NCI-H510A treated with DMSO at 0.1 percent for 48 hours (cell line): ENCODE measurements at regions not wholly inside any gene's neighbourhood (a gene's known extent, or its start where the extent isn't known, plus 50 kb on each side); places are given as distances from the start of the nearest gene placed in this dataset.

Source experiments
- DNase-seq: peaks from one replicate; lab custom pipeline; 2025; lab: John Stamatoyannopoulos, UW

GRCh38 chr18:59963229-59963628, 63.4 kb downstream of the PMAIP1 start:
- no peak for DNase-seq

- DNase-seq, result peak; percentile 74
These were observed 61.3 kb downstream of the PMAIP1 start for GRCh38 chr18:59961070-59961469.

- DNase-seq, result no peak
These were observed 60.5 kb downstream of the PMAIP1 start for GRCh38 chr18:59960272-59960671.

- no peak for DNase-seq
These were observed 59.8 kb downstream of the PMAIP1 start for GRCh38 chr18:59959606-59960005.

- no peak for DNase-seq
These were observed 59.3 kb downstream of the PMAIP1 start for GRCh38 chr18:59959073-59959472.

GRCh38 chr18:59957957-59958356, 58.2 kb downstream of the PMAIP1 start:
- peak; percentile 98 for DNase-seq

- DNase-seq, result no peak
These were observed 55.0 kb downstream of the PMAIP1 start for GRCh38 chr18:59954755-59955156.

- DNase-seq, result peak; percentile 24
These were observed 54.4 kb downstream of the PMAIP1 start for GRCh38 chr18:59954241-59954640.
